Adrenal gland (tissue), 9 donors: ENCODE measurements at regions not wholly inside any gene's neighbourhood (a gene's known extent, or its start where the extent isn't known, plus 50 kb on each side); places are given as distances from the start of the nearest gene placed in this dataset.

Experiments used
- DNase-seq, 7 donors: peaks; one replicate each; pipeline ENCODE4 v3.0.0-alpha.2; 2019 to 2020
- H3K27ac ChIP-seq, 5 donors: fragments of 200-600 bp; sonication (generic) in 4 of 5; 1 replicate in 3 of 5; 2 replicates in 2 of 5; pipeline versions ENCODE4 v1.5.1 to v1.8.0; 2016 to 2020; ENCODE audit warnings: mild to moderate bottlenecking in 1 of 5
- H3K27me3 ChIP-seq: fragments of 200-600 bp; 2 replicates; pipeline ENCODE4 v1.8.0; 2021
- H3K36me3 ChIP-seq, 2 donors: fragments of 200-600 bp; replicated peaks in 1 of 2; 1 replicate in 1 of 2; 2 replicates in 1 of 2; pipeline versions ENCODE4 v1.5.1 to v1.8.0; 2018 to 2022
- H3K4me1 ChIP-seq, 2 donors: fragments of 200-600 bp; replicated peaks in 1 of 2; 1 replicate in 1 of 2; 2 replicates in 1 of 2; pipeline versions ENCODE4 v1.5.1 to v1.8.0; 2018 to 2021
- H3K4me3 ChIP-seq, 4 donors: fragments of 200-600 bp; sonication (generic) in 3 of 4; one replicate each; pipeline ENCODE4 v1.5.1; 2016 to 2018
- H3K9me3 ChIP-seq, 3 donors: fragments of 200-600 bp; sonication (generic) in 1 of 3; replicated peaks in 1 of 3; 1 replicate in 2 of 3; 2 replicates in 1 of 3; pipeline versions ENCODE4 v1.5.1 to v1.8.0; 2016 to 2021
- CTCF ChIP-seq, 6 experiments: fragments of 450-650 bp in 4 of 6; fragments of 200-600 bp in 2 of 6; sonication (generic) in 1 of 6; IDR thresholded peaks; 1 replicate in 5 of 6; 2 replicates in 1 of 6; pipeline versions ENCODE4 v1.5.1 to v1.8.0; 2016 to 2021; ENCODE audit warnings: antibody characterized with exemption in 6 of 6, mild to moderate bottlenecking in 2 of 6, moderate library complexity in 1 of 6
- POLR2A ChIP-seq, 2 donors: fragments of 450-650 bp; IDR thresholded peaks; one replicate each; pipeline ENCODE4 v1.6.1; 2017; ENCODE audit warnings: antibody characterized with exemption in 2 of 2, mild to moderate bottlenecking in 2 of 2, moderate library complexity in 1 of 2
- whole genome bisulfite sequencing, 4 donors: extraction: QIAGEN DNeasy Blood & Tissue Kit in 2 of 4; methylation state at CpG; one replicate each; pipeline versions ENCODE4 v1.1.5 to v1.1.7; 2013 to 2017; 5-methylcytosine and 5-hydroxymethylcytosine counted together
- intact Hi-C, 2 donors: fragments of 100-400 bp; cut with DNase I; formaldehyde crosslinking; loops; one replicate each; pipeline versions ENCODE4 v1.14.1 to v1.15.0; 2022 to 2023
- donor health status: healthy with polysubstance abuse.
- donor health status: Bipolar disorder and iron deficiency.
- donor health status: DM: yes; HTN: yes; CAD: no.
- donor health status: DM: no; HTN: no; CAD: no.
- donor health status: DM: no; HTN: no; CAD: no.

- 79 to 88% (median 85%) methylated on average over 6 of the region's 6 CpGs for WGBS, 4 donors
- H3K4me3 ChIP-seq: no peak overlapping the region
- intact Hi-C loops: loop anchor here in 1 of 2 donors (10.0 kb wide), 1 partner anchor 69 kb away; no protein-coding TSS in a partner anchor
- H3K27me3 ChIP-seq: no peaks in the 10 kb centered on the region
- TF ChIP-seq POLR2A (IDR thresholded peaks at IDR 0.05): no peak
- no peak for TF ChIP-seq CTCF (IDR thresholded peaks at IDR 0.05)
- H3K27ac ChIP-seq: no peak overlapping the region
- peaks cover 4 to 19% of the 10 kb centered on the region in 2 donors for H3K4me1 ChIP-seq
- H3K36me3 ChIP-seq: no peaks in the 10 kb centered on the region
- no peaks in the 10 kb centered on the region for H3K9me3 ChIP-seq
- DNase-seq: no peak
These were observed 219.1 kb downstream of the TRIB2 start for GRCh38 chr2:12935796-12936195.

GRCh38 chr2:12941203-12941602 lies 224.5 kb downstream of the TRIB2 start:
- Histone ChIP-seq H3K4me1 (no peaks in the 10 kb centered on the region), H3K36me3 (no peaks in the 10 kb centered on the region), H3K27ac (no peak overlapping the region), H3K27me3 (no peaks in the 10 kb centered on the region), H3K4me3 (no peak overlapping the region), H3K9me3 (no peaks in the 10 kb centered on the region)
- intact Hi-C loops: no loop called here
- no peak for DNase-seq
- TF ChIP-seq CTCF (IDR thresholded peaks at IDR 0.05) (no peak), POLR2A (IDR thresholded peaks at IDR 0.05) (no peak)

- no peaks in the 10 kb centered on the region for H3K36me3 ChIP-seq
- DNase-seq: no peak
- H3K27ac ChIP-seq: no peak overlapping the region
- TF ChIP-seq CTCF (IDR thresholded peaks at IDR 0.05) (no peak), POLR2A (IDR thresholded peaks at IDR 0.05) (no peak)
- no peak overlapping the region for H3K4me3 ChIP-seq
- H3K27me3 ChIP-seq: peaks cover 14% of the 10 kb centered on the region
- no peaks in the 10 kb centered on the region for H3K4me1 ChIP-seq
- 72 to 83% (median 77%) methylated on average over 9 of the region's 9 CpGs for WGBS, 4 donors
- intact Hi-C loops: no loop called here
- no peaks in the 10 kb centered on the region for H3K9me3 ChIP-seq
These were observed 231.7 kb downstream of the TRIB2 start for GRCh38 chr2:12948231-12948960.

GRCh38 chr2:12948961-12949353 lies 232.2 kb downstream of the TRIB2 start:
- H3K36me3 ChIP-seq: no peaks in the 10 kb centered on the region
- H3K4me1 ChIP-seq: no peaks in the 10 kb centered on the region
- intact Hi-C loops: no loop called here
- WGBS, 4 donors: 88 to 96% (median 91%) methylated on average over 2 of the region's 2 CpGs
- peaks cover 14% of the 10 kb centered on the region for H3K27me3 ChIP-seq
- no peak for TF ChIP-seq CTCF (IDR thresholded peaks at IDR 0.05)
- no peak for TF ChIP-seq POLR2A (IDR thresholded peaks at IDR 0.05)
- no peak overlapping the region for H3K4me3 ChIP-seq
- DNase-seq: no peak
- H3K9me3 ChIP-seq: no peaks in the 10 kb centered on the region
- no peak overlapping the region for H3K27ac ChIP-seq
